B cell (primary cell): ENCODE measurements at regions not wholly inside any gene's neighbourhood (a gene's known extent, or its start where the extent isn't known, plus 50 kb on each side); places are given as distances from the start of the nearest gene placed in this dataset.
"Not testable (repeated sequence)": the region's sequence is repeated elsewhere in the genome, so short reads cannot be mapped to it uniquely, and the experiment has no call there.

Source experiments
- ATAC-seq: fragments of 200-7000 bp; cut with Tn5 transposase; one replicate; pipeline ENCODE4 v1.10.0; 2021; ENCODE audit warnings: low read depth, mild to moderate bottlenecking, moderate number of reproducible peaks, moderate library complexity
- CTCF ChIA-PET: fragments of 350-600 bp; sonication (Branson Sonifier 250); formaldehyde crosslinking; loops from one replicate; lab custom pipeline; 2021; ENCODE audit warnings: antibody characterized with exemption, inconsistent platforms; lab: Charles Lee
- POLR2A ChIA-PET: fragments of 350-600 bp; sonication (Branson Sonifier 250); formaldehyde crosslinking; loops from one replicate; lab custom pipeline; 2021; ENCODE audit warnings: antibody characterized with exemption; lab: Charles Lee
- DNase-seq: peaks from one replicate; pipeline ENCODE4 v3.0.0; 2013
- H2AFZ ChIP-seq: 2 replicates; pipeline ENCODE4 v1.6.1; 2012; ENCODE audit warnings: mild to moderate bottlenecking, low read depth, low read length; ENCODE audit not compliant: insufficient read depth, poor library complexity, severe bottlenecking
- H3K27ac ChIP-seq, 2 donors: 1 replicate in 1 of 2; 2 replicates in 1 of 2; pipeline ENCODE4 v1.5.1; 2012 to 2013; ENCODE audit warnings: low read length in 2 of 2, mild to moderate bottlenecking in 2 of 2, moderate library complexity in 1 of 2
- H3K27me3 ChIP-seq, 4 experiments: fragments of 200-600 bp in 1 of 4; sonication (generic) in 1 of 4; replicated peaks in 1 of 4; 1 replicate in 2 of 4; 2 replicates in 2 of 4; pipeline versions ENCODE4 v1.6.1 to v1.7.0; 2013 to 2016; ENCODE audit warnings: low read length in 3 of 4, mild to moderate bottlenecking in 2 of 4, mixed read lengths in 1 of 4, moderate library complexity in 1 of 4; ENCODE audit not compliant: insufficient read depth in 4 of 4, control insufficient read depth in 3 of 4; ENCODE audit errors: control extremely low read depth in 1 of 4
- H3K36me3 ChIP-seq, 2 experiments: replicated peaks in 1 of 2; 1 replicate in 1 of 2; 2 replicates in 1 of 2; pipeline versions ENCODE4 v1.6.1 to v1.7.1; 2013; ENCODE audit warnings: low read length in 1 of 2; ENCODE audit not compliant: insufficient read depth in 2 of 2, control insufficient read depth in 1 of 2; ENCODE audit errors: control extremely low read depth in 1 of 2, extremely low read depth in 1 of 2
- H3K4me1 ChIP-seq, 2 donors: fragments of 200-600 bp in 1 of 2; sonication (generic) in 1 of 2; 1 replicate in 1 of 2; 2 replicates in 1 of 2; pipeline versions ENCODE4 v1.5.1 to v1.6.1; 2013 to 2017; ENCODE audit warnings: low read length in 2 of 2; ENCODE audit not compliant: control insufficient read depth in 2 of 2, insufficient read depth in 2 of 2
- H3K4me2 ChIP-seq: replicated peaks from 2 replicates; pipeline ENCODE3; 2012; ENCODE audit warnings: mild to moderate bottlenecking, low read depth, low read length; ENCODE audit not compliant: poor library complexity, severe bottlenecking
- H3K4me3 ChIP-seq, 5 experiments: fragments of 200-600 bp in 1 of 5; sonication (generic) in 1 of 5; 1 replicate in 3 of 5; 2 replicates in 2 of 5; pipeline versions ENCODE4 v1.5.1 to v1.7.0; 2011 to 2016; ENCODE audit warnings: low read length in 4 of 5, mild to moderate bottlenecking in 4 of 5, low read depth in 2 of 5, control low read depth in 1 of 5, moderate library complexity in 1 of 5; ENCODE audit not compliant: insufficient read depth in 1 of 5; ENCODE audit errors: control extremely low read depth in 1 of 5, extremely low read depth in 1 of 5
- H3K79me2 ChIP-seq: fragments of 200-600 bp; sonication (generic); one replicate; pipeline ENCODE4 v1.6.0; 2016; ENCODE audit warnings: low read length; ENCODE audit not compliant: control insufficient read depth, insufficient read depth
- H3K9ac ChIP-seq: fragments of 200-600 bp; sonication (generic); 2 replicates; pipeline ENCODE4 v1.6.1; 2017; ENCODE audit warnings: mild to moderate bottlenecking, low read length, moderate library complexity
- H3K9me3 ChIP-seq, 3 donors: one replicate each; pipeline versions ENCODE4 v1.6.1 to v1.7.1; 2013; ENCODE audit warnings: low read length in 2 of 3; ENCODE audit not compliant: control insufficient read depth in 2 of 3, insufficient read depth in 1 of 3; ENCODE audit errors: control extremely low read depth in 1 of 3
- H4K20me1 ChIP-seq: 2 replicates; pipeline ENCODE4 v1.6.0; 2012; ENCODE audit warnings: mild to moderate bottlenecking, low read length; ENCODE audit not compliant: insufficient read depth, control insufficient read depth, poor library complexity, severe bottlenecking
- H3K27ac Mint-ChIP-seq: one replicate; pipeline ENCODE4 v1.8.0; 2021; ENCODE audit warnings: mixed read lengths
- H3K27me3 Mint-ChIP-seq: one replicate; pipeline ENCODE4 v1.8.0; 2021; ENCODE audit warnings: mixed read lengths
- H3K4me1 Mint-ChIP-seq: one replicate; pipeline ENCODE4 v1.8.0; 2021; ENCODE audit warnings: mixed read lengths
- H3K4me3 Mint-ChIP-seq: one replicate; pipeline ENCODE4 v1.8.0; 2021; ENCODE audit warnings: mixed read lengths
- H3K9me3 Mint-ChIP-seq: one replicate; pipeline ENCODE4 v1.8.0; 2022; ENCODE audit warnings: mixed read lengths; ENCODE audit not compliant: insufficient read depth
- WGBS: methylation state at CpG from one replicate; pipeline ENCODE4 v1.1.5; 2013; ENCODE audit warnings: missing lambda C conversion rate; ENCODE audit not compliant: insufficient coverage; 5-methylcytosine and 5-hydroxymethylcytosine counted together
- intact Hi-C: fragments of 100-400 bp; cut with micrococcal nuclease; formaldehyde crosslinking; loops from one replicate; pipeline ENCODE4 v1.10.0; 2022

GRCh38 chr16:31990980-31991379 is 117.4 kb downstream of the ZNF267 start:
- CTCF ChIA-PET: interaction anchor here (1.1 kb wide), 1 partner anchor 133 kb away, joined by 5 read pairs; no protein-coding TSS in a partner anchor
- ATAC-seq, H3K4me1 Mint-ChIP-seq, H3K27ac ChIP-seq, H4K20me1 ChIP-seq, H3K4me3 Mint-ChIP-seq, H3K9me3 Mint-ChIP-seq, H3K27me3 Mint-ChIP-seq, H3K27me3 ChIP-seq, intact Hi-C loops, POLR2A ChIA-PET, H2AFZ ChIP-seq, H3K9me3 ChIP-seq, H3K79me2 ChIP-seq, H3K4me3 ChIP-seq, DNase-seq, H3K4me2 ChIP-seq, H3K36me3 ChIP-seq, H3K27ac Mint-ChIP-seq, H3K4me1 ChIP-seq, H3K9ac ChIP-seq: not testable (repeated sequence)
- 96% methylated on average over 6 of the region's 8 CpGs for WGBS

GRCh38 chr16:31996325-31996724 is 122.7 kb downstream of the ZNF267 start:
- intact Hi-C loops, H3K9me3 ChIP-seq, H3K27me3 ChIP-seq, POLR2A ChIA-PET, H3K79me2 ChIP-seq, CTCF ChIA-PET, H4K20me1 ChIP-seq, H3K4me3 Mint-ChIP-seq, H3K27me3 Mint-ChIP-seq, ATAC-seq, H3K4me2 ChIP-seq, H2AFZ ChIP-seq, H3K4me1 Mint-ChIP-seq, H3K9ac ChIP-seq, H3K4me1 ChIP-seq, H3K27ac Mint-ChIP-seq, H3K4me3 ChIP-seq, H3K9me3 Mint-ChIP-seq, H3K27ac ChIP-seq, DNase-seq, H3K36me3 ChIP-seq: not testable (repeated sequence)
- 50% methylated on average over 1 of the region's 3 CpGs for WGBS

GRCh38 chr16:32002496-32002895 is 128.9 kb downstream of the ZNF267 start:
- H3K27ac ChIP-seq, H3K79me2 ChIP-seq, H3K4me3 Mint-ChIP-seq, H3K27ac Mint-ChIP-seq, H3K27me3 ChIP-seq, H3K27me3 Mint-ChIP-seq, CTCF ChIA-PET, H2AFZ ChIP-seq, H3K4me3 ChIP-seq, H3K36me3 ChIP-seq, H3K4me1 ChIP-seq, POLR2A ChIA-PET, H3K9ac ChIP-seq, H4K20me1 ChIP-seq, H3K9me3 Mint-ChIP-seq, DNase-seq, H3K4me1 Mint-ChIP-seq, ATAC-seq, intact Hi-C loops, H3K4me2 ChIP-seq: not testable (repeated sequence)
- 100% methylated on average over 2 of the region's 9 CpGs for WGBS
- H3K9me3 ChIP-seq: peaks cover 0 to 13% (median 0%) of the 10 kb centered on the region in 3 donors

GRCh38 chr16:32003819-32004218 is 130.2 kb downstream of the ZNF267 start:
- intact Hi-C loops, POLR2A ChIA-PET, H4K20me1 ChIP-seq, H3K79me2 ChIP-seq, H3K4me3 ChIP-seq, H3K4me1 ChIP-seq, CTCF ChIA-PET, H3K4me2 ChIP-seq, H3K27ac ChIP-seq, H3K9ac ChIP-seq, H3K4me3 Mint-ChIP-seq, H3K27me3 Mint-ChIP-seq, H3K27ac Mint-ChIP-seq, ATAC-seq, H2AFZ ChIP-seq, H3K9me3 Mint-ChIP-seq, H3K36me3 ChIP-seq, DNase-seq, H3K27me3 ChIP-seq, H3K4me1 Mint-ChIP-seq: not testable (repeated sequence)
- no CpG with 5 or more reads among the region's 7 CpGs for WGBS
- H3K9me3 ChIP-seq: peaks cover 0 to 13% (median 0%) of the 10 kb centered on the region in 3 donors
